Astrocyte (in vitro differentiated cells and primary cell): ENCODE measurements at regions not wholly inside any gene's neighbourhood (a gene's known extent, or its start where the extent isn't known, plus 50 kb on each side); places are given as distances from the start of the nearest gene placed in this dataset.

Source experiments
- DNase-seq: peaks from one replicate; pipeline ENCODE4 v3.0.0-alpha.2; 2010; ENCODE audit warnings: low read depth
- FAIRE-seq: peaks from 2 replicates; lab custom pipeline; 2011; peaks lifted over from hg19 to GRCh38; lab: Jason Lieb, UNC
- H2AFZ ChIP-seq: 2 replicates; pipeline ENCODE4 v1.6.0; 2012; ENCODE audit warnings: low read depth, low read length, inconsistent platforms
- H3K27ac ChIP-seq: 2 replicates; pipeline ENCODE4 v1.5.1; 2011; ENCODE audit warnings: low read depth, low read length, inconsistent platforms
- H3K27me3 ChIP-seq: 2 replicates; pipeline ENCODE4 v1.6.0; 2011; ENCODE audit warnings: low read length, inconsistent platforms; ENCODE audit not compliant: insufficient read depth
- H3K36me3 ChIP-seq: 2 replicates; pipeline ENCODE4 v1.5.1; 2011; ENCODE audit warnings: low read length, inconsistent platforms; ENCODE audit not compliant: insufficient read depth
- H3K4me1 ChIP-seq: 2 replicates; pipeline ENCODE4 v1.5.1; 2011; ENCODE audit warnings: low read length, inconsistent platforms; ENCODE audit not compliant: insufficient read depth
- H3K4me2 ChIP-seq: 2 replicates; pipeline ENCODE4 v1.6.0; 2012; ENCODE audit warnings: low read length, inconsistent platforms
- H3K4me3 ChIP-seq: 2 replicates; pipeline ENCODE4 v1.5.1; 2011; ENCODE audit warnings: low read depth, mild to moderate bottlenecking, low read length, inconsistent platforms; ENCODE audit not compliant: insufficient read depth
- H3K79me2 ChIP-seq: 2 replicates; pipeline ENCODE4 v1.6.0; 2012; ENCODE audit warnings: mild to moderate bottlenecking, low read length, inconsistent platforms; ENCODE audit not compliant: insufficient read depth
- H3K9ac ChIP-seq: 2 replicates; pipeline ENCODE4 v1.6.0; 2012; ENCODE audit warnings: mild to moderate bottlenecking, low read length, inconsistent platforms
- H3K9me3 ChIP-seq: 2 replicates; pipeline ENCODE4 v1.5.1; 2012; ENCODE audit warnings: low read depth, mild to moderate bottlenecking, low read length, inconsistent platforms; ENCODE audit not compliant: insufficient read depth
- H4K20me1 ChIP-seq: 2 replicates; pipeline ENCODE4 v1.6.0; 2012; ENCODE audit warnings: low read length, inconsistent platforms; ENCODE audit not compliant: insufficient read depth
- H3K27ac Mint-ChIP-seq: one replicate; pipeline ENCODE4 v1.8.0; 2021; ENCODE audit warnings: mild to moderate bottlenecking, mixed read lengths; ENCODE audit not compliant: unreplicated experiment
- H3K27me3 Mint-ChIP-seq: one replicate; pipeline ENCODE4 v1.8.0; 2021; ENCODE audit warnings: low read depth, mixed read lengths; ENCODE audit not compliant: unreplicated experiment
- H3K36me3 Mint-ChIP-seq: one replicate; pipeline ENCODE4 v1.8.0; 2021; ENCODE audit warnings: low read depth, mixed read lengths; ENCODE audit not compliant: unreplicated experiment
- H3K4me1 Mint-ChIP-seq: one replicate; pipeline ENCODE4 v1.8.0; 2021; ENCODE audit warnings: low read depth, mixed read lengths; ENCODE audit not compliant: unreplicated experiment
- H3K4me3 Mint-ChIP-seq: one replicate; pipeline ENCODE4 v1.8.0; 2021; ENCODE audit warnings: mild to moderate bottlenecking, moderate library complexity, mixed read lengths; ENCODE audit not compliant: unreplicated experiment
- H3K9me3 Mint-ChIP-seq: one replicate; pipeline ENCODE4 v1.8.0; 2021; ENCODE audit warnings: mild to moderate bottlenecking, mixed read lengths; ENCODE audit not compliant: unreplicated experiment
- EZH2 ChIP-seq: IDR thresholded peaks from 2 replicates; pipeline ENCODE4 v1.6.1; 2012; ENCODE audit warnings: mild to moderate bottlenecking, low read length, inconsistent platforms; ENCODE audit not compliant: insufficient read depth
- TF ChIP-seq, protein P1 (sequence below): IDR thresholded peaks from 2 replicates; pipeline ENCODE4 v1.5.1; 2011; ENCODE audit warnings: low read depth, mild to moderate bottlenecking, inconsistent platforms, low read length, moderate library complexity; ENCODE audit not compliant: insufficient read depth

DNA sequence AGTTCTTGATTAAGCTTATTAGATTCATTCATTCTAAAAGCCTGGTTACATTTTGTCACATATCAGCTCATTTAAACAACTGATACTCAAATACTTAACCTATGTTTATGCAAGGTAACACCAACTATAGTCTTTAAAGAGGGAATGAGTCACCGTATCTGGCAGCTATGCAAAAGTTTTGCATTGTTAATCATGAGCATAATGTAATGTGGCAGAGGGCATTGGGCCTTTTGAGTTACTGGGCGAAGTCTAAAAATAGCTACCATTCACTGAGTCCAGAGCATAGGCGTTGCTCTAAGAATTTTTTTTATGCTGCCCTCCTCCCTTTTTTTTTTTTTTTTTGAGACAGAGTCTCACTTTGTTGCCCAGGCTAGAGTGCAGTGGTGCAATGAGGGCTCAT lies 277.7 kb upstream of the ZNF717 start:
- Histone ChIP-seq H4K20me1 (no peaks in the 10 kb centered on the region), H3K4me2 (peak overlapping the region; percentile 42), H3K36me3 (no peaks in the 10 kb centered on the region), H2AFZ (no peak overlapping the region), H3K79me2 (no peaks in the 10 kb centered on the region), H3K9me3 (no peaks in the 10 kb centered on the region), H3K27me3 (no peaks in the 10 kb centered on the region), H3K4me1 (peaks cover 8% of the 10 kb centered on the region), H3K27ac (no peak overlapping the region), H3K4me3 (no peak overlapping the region), H3K9ac (no peak overlapping the region)
- no peaks in the 10 kb centered on the region for H3K27me3 Mint-ChIP-seq
- H3K4me1 Mint-ChIP-seq: peaks cover 4% of the 10 kb centered on the region
- no peak for TF ChIP-seq EZH2
- TF ChIP-seq, protein P1, sequence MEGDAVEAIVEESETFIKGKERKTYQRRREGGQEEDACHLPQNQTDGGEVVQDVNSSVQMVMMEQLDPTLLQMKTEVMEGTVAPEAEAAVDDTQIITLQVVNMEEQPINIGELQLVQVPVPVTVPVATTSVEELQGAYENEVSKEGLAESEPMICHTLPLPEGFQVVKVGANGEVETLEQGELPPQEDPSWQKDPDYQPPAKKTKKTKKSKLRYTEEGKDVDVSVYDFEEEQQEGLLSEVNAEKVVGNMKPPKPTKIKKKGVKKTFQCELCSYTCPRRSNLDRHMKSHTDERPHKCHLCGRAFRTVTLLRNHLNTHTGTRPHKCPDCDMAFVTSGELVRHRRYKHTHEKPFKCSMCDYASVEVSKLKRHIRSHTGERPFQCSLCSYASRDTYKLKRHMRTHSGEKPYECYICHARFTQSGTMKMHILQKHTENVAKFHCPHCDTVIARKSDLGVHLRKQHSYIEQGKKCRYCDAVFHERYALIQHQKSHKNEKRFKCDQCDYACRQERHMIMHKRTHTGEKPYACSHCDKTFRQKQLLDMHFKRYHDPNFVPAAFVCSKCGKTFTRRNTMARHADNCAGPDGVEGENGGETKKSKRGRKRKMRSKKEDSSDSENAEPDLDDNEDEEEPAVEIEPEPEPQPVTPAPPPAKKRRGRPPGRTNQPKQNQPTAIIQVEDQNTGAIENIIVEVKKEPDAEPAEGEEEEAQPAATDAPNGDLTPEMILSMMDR: no peak
- DNase-seq (peak; percentile 88), FAIRE-seq (peak; percentile 26)
- no peak overlapping the region for H3K4me3 Mint-ChIP-seq
- H3K27ac Mint-ChIP-seq: no peak overlapping the region
- H3K9me3 Mint-ChIP-seq: peaks cover 2% of the 10 kb centered on the region
- no peaks in the 10 kb centered on the region for H3K36me3 Mint-ChIP-seq

DNA sequence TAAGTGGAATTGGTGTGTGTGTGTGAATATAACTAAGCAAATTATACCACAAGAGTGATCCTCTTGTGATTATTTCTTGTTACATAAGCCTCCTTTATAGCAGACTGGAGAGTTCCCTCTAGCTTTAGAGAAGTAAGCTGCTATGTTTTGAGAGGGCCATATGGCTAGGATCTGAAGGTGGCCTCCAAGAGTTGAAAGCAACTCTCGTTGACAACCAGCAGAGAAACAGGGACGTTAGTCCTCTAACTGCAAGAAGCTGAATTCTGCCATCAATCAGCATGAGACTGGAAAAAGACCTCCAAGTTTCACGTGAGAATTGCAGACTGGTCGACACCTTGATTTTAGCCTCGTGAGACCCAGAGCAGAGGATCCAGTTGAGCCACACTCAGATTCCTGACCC lies 278.5 kb upstream of the ZNF717 start:
- Histone ChIP-seq H3K4me2 (no peak overlapping the region), H3K4me1 (peaks cover 8% of the 10 kb centered on the region), H3K9ac (no peak overlapping the region), H3K27ac (no peak overlapping the region), H3K36me3 (no peaks in the 10 kb centered on the region), H3K9me3 (no peaks in the 10 kb centered on the region), H3K79me2 (no peaks in the 10 kb centered on the region), H3K27me3 (no peaks in the 10 kb centered on the region), H3K4me3 (no peak overlapping the region), H2AFZ (no peak overlapping the region), H4K20me1 (no peaks in the 10 kb centered on the region)
- Mint-ChIP-seq H3K4me3 (no peak overlapping the region), H3K36me3 (no peaks in the 10 kb centered on the region), H3K27me3 (no peaks in the 10 kb centered on the region), H3K27ac (no peak overlapping the region), H3K4me1 (peaks cover 4% of the 10 kb centered on the region), H3K9me3 (peaks cover 2% of the 10 kb centered on the region)
- DNase-seq (no peak), FAIRE-seq (no peak)
- TF ChIP-seq EZH2: no peak
- TF ChIP-seq, protein P1: no peak

DNA sequence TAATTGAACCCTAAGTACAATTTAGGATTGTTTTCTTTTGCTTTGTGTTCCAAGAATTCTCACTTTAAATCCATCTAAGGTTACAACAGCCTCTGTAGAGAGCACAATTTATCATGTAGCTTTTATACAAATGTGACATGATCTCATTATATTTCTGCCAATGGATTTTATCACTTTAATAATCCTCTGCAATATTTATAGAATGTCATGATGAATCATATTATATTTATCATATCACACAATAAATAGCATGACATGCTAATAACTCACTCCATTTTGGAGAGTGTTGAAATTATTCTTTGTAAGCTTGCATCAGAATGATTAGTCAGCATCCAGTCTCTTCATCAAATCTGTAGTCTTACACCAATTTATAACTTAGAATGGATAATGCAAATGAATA lies 280.6 kb upstream of the ZNF717 start:
- Mint-ChIP-seq H3K27ac (no peak overlapping the region), H3K4me1 (peaks cover 4% of the 10 kb centered on the region), H3K36me3 (no peaks in the 10 kb centered on the region), H3K27me3 (no peaks in the 10 kb centered on the region), H3K4me3 (no peak overlapping the region), H3K9me3 (peaks cover 8% of the 10 kb centered on the region)
- no peaks in the 10 kb centered on the region for H3K9me3 ChIP-seq
- TF ChIP-seq EZH2: no peak
- H3K4me1 ChIP-seq: peaks cover 8% of the 10 kb centered on the region
- H3K4me3 ChIP-seq: no peak overlapping the region
- no peaks in the 10 kb centered on the region for H4K20me1 ChIP-seq
- no peak overlapping the region for H3K9ac ChIP-seq
- H3K36me3 ChIP-seq: no peaks in the 10 kb centered on the region
- H3K27me3 ChIP-seq: no peaks in the 10 kb centered on the region
- FAIRE-seq (no peak), DNase-seq (peak; percentile 26)
- no peak overlapping the region for H3K27ac ChIP-seq
- H3K4me2 ChIP-seq: no peak overlapping the region
- H2AFZ ChIP-seq: no peak overlapping the region
- no peaks in the 10 kb centered on the region for H3K79me2 ChIP-seq
